Heart left ventricle (tissue), 16 donors: ENCODE measurements at regions not wholly inside any gene's neighbourhood (a gene's known extent, or its start where the extent isn't known, plus 50 kb on each side); places are given as distances from the start of the nearest gene placed in this dataset.

Source experiments
- ATAC-seq, 4 donors: fragments of 200-7000 bp; cut with Tn5 transposase; one replicate each; pipeline ENCODE4 v1.9.1; 2020 to 2022; ENCODE audit warnings: moderate library complexity in 4 of 4, mild to moderate bottlenecking in 3 of 4, moderate number of reproducible peaks in 1 of 4
- DNase-seq, 5 donors: peaks; one replicate each; pipeline ENCODE4 v3.0.0-alpha.2; 2020
- H3K27ac ChIP-seq, 12 donors: fragments of 200-600 bp; sonication (generic) in 4 of 12; one replicate each; pipeline versions ENCODE4 v1.5.0 to v1.8.0; 2016 to 2022; ENCODE audit warnings: mild to moderate bottlenecking in 2 of 12
- H3K27me3 ChIP-seq, 9 donors: fragments of 200-600 bp; sonication (generic) in 2 of 9; one replicate each; pipeline versions ENCODE4 v1.5.1 to v1.8.0; 2016 to 2022; ENCODE audit warnings: mild to moderate bottlenecking in 3 of 9
- H3K36me3 ChIP-seq, 9 donors: fragments of 200-600 bp; sonication (generic) in 2 of 9; one replicate each; pipeline versions ENCODE4 v1.5.0 to v1.8.0; 2018 to 2022; ENCODE audit warnings: mild to moderate bottlenecking in 2 of 9
- H3K4me1 ChIP-seq, 12 donors: fragments of 200-600 bp; sonication (generic) in 4 of 12; one replicate each; pipeline versions ENCODE4 v1.5.0 to v1.8.0; 2016 to 2022; ENCODE audit warnings: mild to moderate bottlenecking in 3 of 12
- H3K4me3 ChIP-seq, 12 donors: fragments of 200-600 bp; sonication (generic) in 4 of 12; one replicate each; pipeline versions ENCODE4 v1.5.0 to v1.8.0; 2017 to 2022; ENCODE audit warnings: mild to moderate bottlenecking in 9 of 12, moderate library complexity in 4 of 12
- H3K9me3 ChIP-seq, 12 donors: fragments of 200-600 bp; sonication (generic) in 4 of 12; one replicate each; pipeline versions ENCODE4 v1.5.0 to v1.8.0; 2016 to 2022; ENCODE audit warnings: mild to moderate bottlenecking in 1 of 12
- POLR2A ChIP-seq, 2 donors: fragments of 450-650 bp; IDR thresholded peaks; one replicate each; pipeline ENCODE4 v1.6.1; 2017; ENCODE audit warnings: antibody characterized with exemption in 2 of 2, mild to moderate bottlenecking in 2 of 2, moderate library complexity in 2 of 2
- WGBS, 4 donors: extraction: QIAGEN DNeasy Blood & Tissue Kit in 2 of 4; methylation state at CpG; one replicate each; pipeline versions ENCODE4 v1.1.5 to v1.1.7; 2013 to 2018; 5-methylcytosine and 5-hydroxymethylcytosine counted together
- intact Hi-C, 10 donors: fragments of 100-400 bp; cut with DNase I; formaldehyde crosslinking; loops; one replicate each; pipeline versions ENCODE4 v1.11.1 to v1.14.2; 2022
- TF ChIP-seq, protein P1 (sequence below), 12 donors: fragments of 200-600 bp; sonication (generic) in 4 of 12; IDR thresholded peaks; one replicate each; pipeline versions ENCODE4 v1.5.0 to v1.8.0; 2018 to 2022; ENCODE audit warnings: antibody characterized with exemption in 12 of 12, mild to moderate bottlenecking in 5 of 12
- donor health status: ischemic (EF 13 %, LVEDD 7.1; RV severe dilation, severe dysfunction).
- donor health status: healthy with polysubstance abuse.
- donor health status: DM: no; HTN: yes; CAD: no.
- donor health status: DM: no; HTN: no; CAD: no.
- donor health status: ischemic (EF 25% LVEDD 6.9; RV normal size, moderate dysfunction).
- donor health status: ischemic (EF 25% LVEDD 5.7; RV mildly dilated, moderate dysfunction).
- donor health status: healthy.
- donor health status: DM: yes; HTN: yes; CAD: no.
- donor health status: ischemic (EF 35%, LVEDD 5.7; RV mildly dilated, moderate dysfunction).
- donor health status: nonischemic (EF 11% LVEDD 7.7; RV severe dilation, severe dysfunction).
- donor health status: DM: yes; HTN: yes; CAD: no.
- donor health status: PGD.
- donor health status: ischemic (EF 29% LVEDD 5.4; RV normal size, mild dysfunction).
- donor health status: nonischemic (EF 23%, LVEDD 6.1; RV moderate dilation, normal function).

DNA sequence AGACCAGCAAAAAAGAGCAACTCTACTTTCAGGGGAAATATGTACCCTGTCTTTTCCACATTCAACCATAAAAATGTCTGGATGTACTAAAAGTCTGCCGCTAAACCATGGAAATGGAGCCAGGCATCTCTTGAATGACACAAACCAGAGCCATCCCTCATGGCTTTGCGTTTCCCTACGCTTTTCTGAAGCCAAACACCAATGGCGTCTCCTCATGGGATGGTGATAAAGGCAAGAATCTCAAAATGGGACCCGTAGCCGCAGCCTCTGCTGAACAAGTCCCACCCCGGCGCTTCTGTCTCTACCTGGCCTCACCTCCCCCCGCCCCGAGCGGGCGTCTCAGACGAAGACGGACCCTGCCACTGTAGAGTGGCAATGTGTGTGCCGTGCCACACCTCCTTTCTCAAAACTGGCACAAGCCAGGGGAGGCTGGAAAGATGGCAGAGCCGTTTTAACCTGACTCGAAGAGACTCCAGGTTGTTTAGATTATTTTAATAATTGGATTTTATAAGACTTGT lies 80.3 kb upstream of the AFDN start:
- WGBS, 4 donors = 91 to 94% (median 91%) methylated on average over 17 of the region's 17 CpGs
- H3K4me1 ChIP-seq = peaks cover 0 to 13% (median 10%) of the 10 kb centered on the region in 12 donors
- peaks cover 0 to 14% (median 4%) of the 10 kb centered on the region in 12 donors for H3K9me3 ChIP-seq
- H3K27ac ChIP-seq = peak overlapping the region in 3 of 12 donors; percentile 9 to 69 (median 57)
- H3K27me3 ChIP-seq = peaks cover 0 to 7% (median 0%) of the 10 kb centered on the region in 9 donors
- intact Hi-C loops = no loop called here
- DNase-seq = no peak
- TF ChIP-seq, protein P1, sequence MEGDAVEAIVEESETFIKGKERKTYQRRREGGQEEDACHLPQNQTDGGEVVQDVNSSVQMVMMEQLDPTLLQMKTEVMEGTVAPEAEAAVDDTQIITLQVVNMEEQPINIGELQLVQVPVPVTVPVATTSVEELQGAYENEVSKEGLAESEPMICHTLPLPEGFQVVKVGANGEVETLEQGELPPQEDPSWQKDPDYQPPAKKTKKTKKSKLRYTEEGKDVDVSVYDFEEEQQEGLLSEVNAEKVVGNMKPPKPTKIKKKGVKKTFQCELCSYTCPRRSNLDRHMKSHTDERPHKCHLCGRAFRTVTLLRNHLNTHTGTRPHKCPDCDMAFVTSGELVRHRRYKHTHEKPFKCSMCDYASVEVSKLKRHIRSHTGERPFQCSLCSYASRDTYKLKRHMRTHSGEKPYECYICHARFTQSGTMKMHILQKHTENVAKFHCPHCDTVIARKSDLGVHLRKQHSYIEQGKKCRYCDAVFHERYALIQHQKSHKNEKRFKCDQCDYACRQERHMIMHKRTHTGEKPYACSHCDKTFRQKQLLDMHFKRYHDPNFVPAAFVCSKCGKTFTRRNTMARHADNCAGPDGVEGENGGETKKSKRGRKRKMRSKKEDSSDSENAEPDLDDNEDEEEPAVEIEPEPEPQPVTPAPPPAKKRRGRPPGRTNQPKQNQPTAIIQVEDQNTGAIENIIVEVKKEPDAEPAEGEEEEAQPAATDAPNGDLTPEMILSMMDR (IDR thresholded peaks at IDR 0.05) = no peak
- no peak overlapping the region for H3K4me3 ChIP-seq
- no peaks in the 10 kb centered on the region for H3K36me3 ChIP-seq
- no peak for ATAC-seq

DNA sequence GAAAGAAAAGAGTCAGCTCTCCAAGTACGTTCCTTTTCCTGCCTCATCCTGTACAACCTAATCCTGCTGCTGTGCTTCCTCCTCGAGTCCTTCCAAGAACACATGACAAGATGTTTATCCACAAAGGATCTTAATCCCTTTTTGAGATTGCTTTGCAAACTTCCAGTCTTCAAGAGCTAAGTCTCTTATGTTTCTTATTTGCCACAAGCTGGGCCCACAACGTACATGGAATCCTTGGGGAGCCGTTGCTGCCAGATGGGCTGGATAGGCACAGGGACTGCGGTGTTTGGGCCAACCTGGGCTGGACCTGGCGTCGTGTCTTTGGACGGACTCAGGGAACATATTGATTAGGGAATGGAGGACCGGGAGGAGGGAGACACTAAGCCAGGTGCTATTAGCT lies 79.7 kb upstream of the AFDN start:
- no peak for ATAC-seq

DNA sequence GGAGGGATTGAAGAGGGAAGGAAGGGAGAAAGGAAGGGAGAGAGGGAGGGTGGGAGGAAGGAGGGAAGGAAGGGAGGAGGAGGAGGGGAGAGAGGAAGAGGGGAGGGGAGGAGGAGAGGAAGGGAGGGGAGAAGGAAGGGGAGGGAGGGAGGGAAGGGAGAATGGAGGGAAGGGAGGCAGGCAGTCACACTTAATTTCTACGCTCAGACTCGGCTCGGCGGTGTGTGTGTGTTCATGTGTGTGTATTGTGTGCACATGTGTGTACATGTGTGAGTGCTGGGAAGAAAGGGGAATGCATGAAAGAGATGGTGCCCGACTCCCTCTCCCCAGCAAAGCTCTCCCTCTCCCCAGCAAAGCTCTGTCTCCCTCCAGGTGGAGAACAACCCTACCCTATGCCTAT lies 79.1 kb upstream of the AFDN start:
- intact Hi-C loops = no loop called here
- Histone ChIP-seq H3K4me1 (peaks cover 0 to 15% (median 12%) of the 10 kb centered on the region in 12 donors), H3K4me3 (no peak overlapping the region), H3K9me3 (peaks cover 0 to 14% (median 4%) of the 10 kb centered on the region in 12 donors), H3K36me3 (no peaks in the 10 kb centered on the region), H3K27ac (no peak overlapping the region), H3K27me3 (peaks cover 0 to 7% (median 0%) of the 10 kb centered on the region in 9 donors)
- WGBS, 4 donors = 75 to 85% (median 84%) methylated on average over 5 of the region's 5 CpGs
- ATAC-seq (no peak), DNase-seq (no peak)
- TF ChIP-seq POLR2A (IDR thresholded peaks at IDR 0.05) = no peak
- TF ChIP-seq, protein P1 (IDR thresholded peaks at IDR 0.05) = no peak

More for the DNA sequence above, 79.7 kb upstream of the AFDN start:
- 73 to 83% (median 79%) methylated on average over 9 of the region's 9 CpGs for WGBS, 4 donors
- no peaks in the 10 kb centered on the region for H3K36me3 ChIP-seq
- no peak overlapping the region for H3K4me3 ChIP-seq
- H3K9me3 ChIP-seq = peaks cover 0 to 14% (median 4%) of the 10 kb centered on the region in 12 donors
- H3K27me3 ChIP-seq = peaks cover 0 to 7% (median 0%) of the 10 kb centered on the region in 9 donors
- peaks cover 0 to 15% (median 12%) of the 10 kb centered on the region in 12 donors for H3K4me1 ChIP-seq
- peak overlapping the region in 1 of 12 donors; percentile 69 for H3K27ac ChIP-seq
- intact Hi-C loops = no loop called here
- DNase-seq = no peak
- TF ChIP-seq POLR2A (IDR thresholded peaks at IDR 0.05) = no peak
- TF ChIP-seq, protein P1 (IDR thresholded peaks at IDR 0.05) = no peak

DNA sequence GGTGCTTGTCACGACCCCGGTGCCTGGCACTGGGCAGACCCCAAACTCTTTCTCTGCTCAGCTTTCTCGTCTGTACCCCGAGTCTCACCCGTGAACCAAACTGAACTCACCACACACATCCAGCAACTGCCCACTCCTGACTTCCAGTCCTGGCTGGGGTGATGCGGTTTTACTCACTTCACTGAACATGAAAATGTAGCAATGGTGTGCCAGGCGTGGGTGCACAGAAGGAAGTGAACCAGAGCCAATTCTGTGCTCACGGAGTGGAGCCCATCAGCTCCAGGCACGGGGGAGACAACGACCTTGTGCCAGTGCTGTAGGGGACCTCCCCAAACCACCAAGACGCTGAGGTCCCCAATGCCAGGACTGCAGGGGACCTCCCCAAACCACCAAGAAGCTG lies 78.7 kb upstream of the AFDN start:
- peaks cover 0 to 7% (median 0%) of the 10 kb centered on the region in 9 donors for H3K27me3 ChIP-seq
- H3K27ac ChIP-seq = no peak overlapping the region
- intact Hi-C loops = no loop called here
- H3K4me1 ChIP-seq = peaks cover 0 to 15% (median 12%) of the 10 kb centered on the region in 12 donors
- ATAC-seq (no peak), DNase-seq (no peak)
- WGBS, 4 donors = 89 to 97% (median 94%) methylated on average over 10 to 11 of the region's 11 CpGs
- TF ChIP-seq, protein P1 (IDR thresholded peaks at IDR 0.05) = no peak
- no peak for TF ChIP-seq POLR2A (IDR thresholded peaks at IDR 0.05)
- peaks cover 0 to 11% (median 4%) of the 10 kb centered on the region in 12 donors for H3K9me3 ChIP-seq
- H3K36me3 ChIP-seq = no peaks in the 10 kb centered on the region
- no peak overlapping the region for H3K4me3 ChIP-seq
